Activated B cell treated with CpG ODN at 0.5 μM for 24 hours (primary cell): ENCODE measurements at regions not wholly inside any gene's neighbourhood (a gene's known extent, or its start where the extent isn't known, plus 50 kb on each side); places are given as distances from the start of the nearest gene placed in this dataset.
A peak's percentile ranks its signal among the peaks of the same experiment; 100 is the strongest.

ENCODE experiments used
- ATAC-seq: fragments of 200-7000 bp; cut with Tn5 transposase; one replicate; pipeline ENCODE4 v1.10.0; 2021; ENCODE audit warnings: low read depth, mild to moderate bottlenecking, moderate library complexity
- CTCF ChIA-PET: fragments of 350-600 bp; sonication (Branson Sonifier 250); formaldehyde crosslinking; loops from one replicate; lab custom pipeline; 2021; ENCODE audit warnings: antibody characterized with exemption; lab: Charles Lee
- POLR2A ChIA-PET: fragments of 350-600 bp; sonication (Branson Sonifier 250); formaldehyde crosslinking; loops from one replicate; lab custom pipeline; 2021; ENCODE audit warnings: antibody characterized with exemption; lab: Charles Lee
- DNase-seq: peaks from one replicate; pipeline ENCODE4 v3.0.0; 2022
- H3K27ac Mint-ChIP-seq: one replicate; pipeline ENCODE4 v1.8.0; 2020; ENCODE audit warnings: mixed read lengths
- H3K27me3 Mint-ChIP-seq: one replicate; pipeline ENCODE4 v1.8.0; 2021; ENCODE audit warnings: mixed read lengths
- H3K36me3 Mint-ChIP-seq: one replicate; pipeline ENCODE4 v1.8.0; 2021; ENCODE audit warnings: low read depth, mixed read lengths
- H3K4me1 Mint-ChIP-seq: one replicate; pipeline ENCODE4 v1.8.0; 2021; ENCODE audit warnings: mixed read lengths
- H3K4me3 Mint-ChIP-seq: one replicate; pipeline ENCODE4 v1.8.0; 2020; ENCODE audit warnings: mild to moderate bottlenecking, mixed read lengths
- H3K9me3 Mint-ChIP-seq: one replicate; pipeline ENCODE4 v1.8.0; 2020; ENCODE audit warnings: mixed read lengths
- intact Hi-C: fragments of 100-400 bp; cut with micrococcal nuclease; formaldehyde crosslinking; loops from one replicate; pipeline ENCODE4 v1.15.1; 2024
- TF ChIP-seq, protein P1 (sequence below): fragments of 200-600 bp; IDR thresholded peaks from one replicate; pipeline ENCODE4 v1.8.0; 2022; ENCODE audit warnings: antibody characterized with exemption, mild to moderate bottlenecking

DNA sequence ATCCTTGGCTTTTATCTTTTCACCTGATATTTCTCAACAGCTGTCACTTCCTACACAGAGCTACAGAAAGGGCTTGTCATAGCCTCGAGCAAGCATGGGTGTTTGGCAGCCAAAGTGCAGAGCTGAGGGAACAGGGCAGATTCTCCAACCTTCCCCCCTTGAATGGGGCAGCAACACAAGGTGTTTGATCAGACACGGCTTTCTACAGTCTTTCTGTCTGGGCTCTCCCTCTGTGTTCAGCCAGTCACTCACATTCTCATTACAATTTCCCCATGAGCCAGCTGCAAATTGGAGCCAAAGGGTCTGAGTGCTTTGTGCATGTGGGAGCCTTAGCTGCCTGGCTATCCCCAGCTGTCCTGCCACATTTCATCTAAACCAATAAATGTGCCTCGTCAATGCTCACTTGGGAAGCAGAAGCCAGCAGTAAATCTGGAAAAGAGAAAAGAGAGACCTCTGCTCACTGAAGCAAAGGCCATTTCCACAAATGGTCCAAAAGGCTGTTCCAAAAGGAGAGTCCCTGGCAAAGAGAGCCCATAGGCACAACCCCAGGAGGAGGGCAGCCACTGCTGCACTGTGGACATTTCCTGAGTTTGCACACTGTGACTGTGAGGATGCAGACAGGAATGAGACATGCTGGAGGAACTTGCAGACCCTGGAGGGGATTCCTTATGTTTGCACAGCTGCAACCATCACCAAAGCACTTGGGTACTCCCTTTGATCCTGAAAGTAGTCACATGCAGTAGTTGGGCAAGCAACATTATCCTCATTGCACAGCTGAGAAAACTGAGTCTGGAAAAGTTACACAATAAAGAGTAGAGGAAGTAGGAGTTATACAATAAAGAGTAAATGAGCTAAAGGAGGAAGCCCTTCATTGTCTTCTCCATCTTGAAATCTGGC is 186.8 kb downstream of the FAM181B start:
- H3K4me3 Mint-ChIP-seq, result no peak overlapping the region
- CTCF ChIA-PET, result no interaction called here
- H3K4me1 Mint-ChIP-seq, result peaks cover 4% of the 10 kb centered on the region
- no peak for DNase-seq
- no peak overlapping the region for H3K27ac Mint-ChIP-seq
- peaks cover 4% of the 10 kb centered on the region for H3K27me3 Mint-ChIP-seq
- peaks cover 10% of the 10 kb centered on the region for H3K9me3 Mint-ChIP-seq
- TF ChIP-seq, protein P1, sequence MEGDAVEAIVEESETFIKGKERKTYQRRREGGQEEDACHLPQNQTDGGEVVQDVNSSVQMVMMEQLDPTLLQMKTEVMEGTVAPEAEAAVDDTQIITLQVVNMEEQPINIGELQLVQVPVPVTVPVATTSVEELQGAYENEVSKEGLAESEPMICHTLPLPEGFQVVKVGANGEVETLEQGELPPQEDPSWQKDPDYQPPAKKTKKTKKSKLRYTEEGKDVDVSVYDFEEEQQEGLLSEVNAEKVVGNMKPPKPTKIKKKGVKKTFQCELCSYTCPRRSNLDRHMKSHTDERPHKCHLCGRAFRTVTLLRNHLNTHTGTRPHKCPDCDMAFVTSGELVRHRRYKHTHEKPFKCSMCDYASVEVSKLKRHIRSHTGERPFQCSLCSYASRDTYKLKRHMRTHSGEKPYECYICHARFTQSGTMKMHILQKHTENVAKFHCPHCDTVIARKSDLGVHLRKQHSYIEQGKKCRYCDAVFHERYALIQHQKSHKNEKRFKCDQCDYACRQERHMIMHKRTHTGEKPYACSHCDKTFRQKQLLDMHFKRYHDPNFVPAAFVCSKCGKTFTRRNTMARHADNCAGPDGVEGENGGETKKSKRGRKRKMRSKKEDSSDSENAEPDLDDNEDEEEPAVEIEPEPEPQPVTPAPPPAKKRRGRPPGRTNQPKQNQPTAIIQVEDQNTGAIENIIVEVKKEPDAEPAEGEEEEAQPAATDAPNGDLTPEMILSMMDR, result no peak
- intact Hi-C loops, result no loop called here
- no peak for ATAC-seq
- POLR2A ChIA-PET, result interaction anchor here (0.6 kb wide), 1 partner anchor 13 kb away, joined by 9 read pairs; no protein-coding TSS in a partner anchor
- H3K36me3 Mint-ChIP-seq, result no peaks in the 10 kb centered on the region

- ChIA-PET CTCF (no interaction called here), POLR2A (no interaction called here)
- Mint-ChIP-seq H3K36me3 (no peaks in the 10 kb centered on the region), H3K4me1 (peaks cover 5% of the 10 kb centered on the region), H3K27me3 (peaks cover 2% of the 10 kb centered on the region), H3K9me3 (no peaks in the 10 kb centered on the region), H3K27ac (no peak overlapping the region), H3K4me3 (no peak overlapping the region)
- intact Hi-C loops, result no loop called here
- ATAC-seq (peak; percentile 64), DNase-seq (no peak)
- TF ChIP-seq, protein P1, result no peak
Measured at GRCh38 chr11:82539669-82540068, 194.0 kb downstream of the FAM181B start.

DNA sequence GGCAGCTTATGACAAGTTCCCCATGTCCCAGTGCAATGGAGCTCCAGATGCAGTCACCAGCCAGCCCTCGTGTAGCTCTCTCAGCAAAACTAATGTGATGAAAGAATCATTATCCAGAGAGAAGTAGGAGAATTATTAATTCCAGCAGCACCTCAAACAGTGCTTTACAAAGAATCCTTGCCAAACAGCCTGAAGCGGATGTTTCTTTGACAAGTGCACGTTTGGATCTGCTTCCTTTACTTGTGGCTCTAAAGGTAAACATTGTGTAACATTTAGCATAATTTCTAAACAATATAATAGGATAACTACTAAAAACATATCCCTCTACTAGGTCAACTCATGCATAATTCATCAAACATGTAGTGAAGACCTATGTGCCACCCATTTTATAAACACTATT is 197.0 kb downstream of the FAM181B start:
- no peak for DNase-seq
- no peak for ATAC-seq
- Mint-ChIP-seq H3K4me3 (no peak overlapping the region), H3K27ac (no peak overlapping the region), H3K27me3 (peaks cover 2% of the 10 kb centered on the region), H3K9me3 (no peaks in the 10 kb centered on the region), H3K4me1 (peaks cover 5% of the 10 kb centered on the region), H3K36me3 (no peaks in the 10 kb centered on the region)
- ChIA-PET CTCF (no interaction called here), POLR2A (no interaction called here)
- intact Hi-C loops, result no loop called here
- TF ChIP-seq, protein P1, result no peak

- no peaks in the 10 kb centered on the region for H3K4me1 Mint-ChIP-seq
- no peaks in the 10 kb centered on the region for H3K36me3 Mint-ChIP-seq
- ChIA-PET CTCF (no interaction called here), POLR2A (no interaction called here)
- DNase-seq (no peak), ATAC-seq (no peak)
- H3K9me3 Mint-ChIP-seq, result no peaks in the 10 kb centered on the region
- H3K27ac Mint-ChIP-seq, result no peak overlapping the region
- peaks cover 7% of the 10 kb centered on the region for H3K27me3 Mint-ChIP-seq
- H3K4me3 Mint-ChIP-seq, result no peak overlapping the region
- intact Hi-C loops, result no loop called here
- TF ChIP-seq, protein P1, result no peak
Measured at GRCh38 chr11:82533628-82534327, 199.9 kb downstream of the FAM181B start.

DNA sequence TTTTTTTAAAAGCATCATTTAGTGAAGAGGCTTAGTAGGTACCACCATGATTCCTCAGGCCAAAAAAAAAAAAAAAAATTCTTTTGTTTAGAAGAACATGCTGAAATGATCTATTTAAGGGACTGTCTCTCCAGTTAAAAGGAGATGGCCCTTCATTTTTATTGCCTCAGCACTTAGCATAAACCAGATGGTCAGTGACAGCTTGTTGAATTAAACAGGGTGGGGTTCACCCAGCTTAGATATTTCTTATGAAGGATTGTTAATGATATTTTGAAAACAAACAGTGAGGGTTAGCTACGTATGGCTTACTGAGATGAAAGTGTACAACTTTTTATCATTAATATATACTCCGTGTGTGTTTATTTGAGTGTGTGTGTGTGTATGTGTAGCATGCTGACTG is 203.7 kb downstream of the FAM181B start:
- ATAC-seq, result no peak
- POLR2A ChIA-PET, result no interaction called here
- CTCF ChIA-PET, result no interaction called here
- H3K4me1 Mint-ChIP-seq, result no peaks in the 10 kb centered on the region
- DNase-seq, result no peak
- no peaks in the 10 kb centered on the region for H3K9me3 Mint-ChIP-seq
- TF ChIP-seq, protein P1, result no peak
- H3K27me3 Mint-ChIP-seq, result peaks cover 7% of the 10 kb centered on the region
- no peaks in the 10 kb centered on the region for H3K36me3 Mint-ChIP-seq
- no peak overlapping the region for H3K4me3 Mint-ChIP-seq
- intact Hi-C loops, result no loop called here
- no peak overlapping the region for H3K27ac Mint-ChIP-seq
